ENCODE measurements at regions not wholly inside any gene's neighbourhood (a gene's known extent, or its start where the extent isn't known, plus 50 kb on each side); places are given as distances from the start of the nearest gene placed in this dataset.
"Not testable (repeated sequence)": the region's sequence is repeated elsewhere in the genome, so short reads cannot be mapped to it uniquely, and the experiment has no call there.

- DNase-seq (ENCODE audit: low spot score) = no peak
These were observed 146.1 kb downstream of the TTLL2 start for GRCh38 chr6:167470836-167471547.

DNA sequence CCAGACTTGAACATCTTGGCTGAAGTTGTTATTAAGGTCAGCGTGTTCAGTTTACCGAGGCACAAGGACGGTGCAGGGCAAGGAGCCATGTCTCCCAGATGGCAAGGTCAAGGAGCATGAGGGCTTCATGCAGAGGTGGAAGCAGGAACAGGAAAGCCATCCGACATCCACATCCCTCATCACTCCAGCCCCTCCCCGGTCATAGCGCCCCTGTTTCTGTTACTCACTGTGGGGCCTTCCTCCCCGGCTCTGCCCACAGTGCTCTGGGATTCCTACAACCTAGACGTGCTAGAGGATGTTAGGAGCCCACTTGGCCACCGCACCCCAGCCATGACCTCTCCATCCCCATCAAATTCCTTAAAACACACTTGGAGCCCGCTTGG is 146.7 kb downstream of the TTLL2 start:
- no peak for DNase-seq (ENCODE audit: low spot score)

DNA sequence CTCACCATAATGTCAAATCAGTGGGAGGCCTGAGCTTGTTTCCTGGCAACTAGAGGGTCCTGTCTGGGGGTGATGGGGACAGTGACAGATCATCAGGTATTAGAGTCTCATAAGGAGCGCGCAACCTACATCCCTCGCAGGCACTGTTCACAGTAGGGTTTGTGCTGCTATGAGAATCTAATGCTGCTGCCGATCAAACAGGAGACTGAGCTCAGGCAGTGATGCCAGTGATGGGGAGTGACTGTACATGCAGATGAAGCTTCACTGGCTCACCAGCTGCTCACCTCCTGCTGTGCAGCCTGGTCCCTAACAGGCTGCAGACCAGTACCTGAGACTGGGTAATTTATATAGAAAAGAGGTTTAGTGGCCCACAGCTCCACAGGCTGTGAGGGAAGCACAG is 147.3 kb downstream of the TTLL2 start:
- no peak for DNase-seq (ENCODE audit: low spot score)

DNA sequence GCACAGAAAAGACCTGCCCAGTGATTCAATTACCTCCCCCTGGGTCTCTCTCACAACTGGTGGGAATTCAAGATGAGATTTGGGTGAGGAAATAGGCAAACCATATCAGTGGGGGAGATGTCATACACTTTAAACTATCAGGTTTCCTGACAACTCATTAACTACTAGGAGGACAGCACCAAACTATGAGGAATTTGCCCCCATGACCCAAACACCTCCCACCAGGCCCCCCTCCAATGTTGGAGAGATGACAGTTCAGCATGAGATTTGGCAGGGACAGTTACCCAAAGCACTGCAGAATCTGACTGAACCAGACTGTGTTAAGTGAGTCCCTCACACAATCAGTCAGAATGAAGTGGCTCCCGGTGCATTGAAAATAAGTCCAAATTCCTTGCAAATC is 148.0 kb downstream of the TTLL2 start:
- DNase-seq (ENCODE audit: low spot score) = no peak

- DNase-seq (ENCODE audit: low spot score) = no peak
These were observed 149.3 kb downstream of the TTLL2 start for GRCh38 chr6:167474171-167474570.

DNA sequence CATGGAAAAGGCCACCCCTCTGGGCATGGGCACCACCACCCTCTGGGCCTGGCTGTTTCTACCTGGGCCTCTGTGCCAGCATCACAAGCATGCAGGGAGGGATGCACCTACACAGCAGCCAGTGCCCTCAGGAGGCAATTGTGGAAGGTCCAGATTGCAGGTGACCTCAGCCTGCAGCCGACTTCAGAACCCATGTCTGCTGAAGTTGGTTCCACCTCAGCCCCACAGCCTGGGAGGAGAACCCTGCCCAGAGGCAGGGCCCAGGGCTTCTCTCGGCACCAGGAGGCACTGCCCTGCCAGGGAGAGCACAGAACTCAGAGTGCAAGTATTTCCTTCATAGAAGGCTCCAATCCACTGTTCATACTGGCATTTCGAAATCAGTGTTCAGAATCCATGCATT is 149.8 kb downstream of the TTLL2 start:
- no peak for DNase-seq (ENCODE audit: low spot score)

- DNase-seq (ENCODE audit: low spot score) = no peak
These were observed 151.1 kb downstream of the TTLL2 start for GRCh38 chr6:167475947-167476346.

DNA sequence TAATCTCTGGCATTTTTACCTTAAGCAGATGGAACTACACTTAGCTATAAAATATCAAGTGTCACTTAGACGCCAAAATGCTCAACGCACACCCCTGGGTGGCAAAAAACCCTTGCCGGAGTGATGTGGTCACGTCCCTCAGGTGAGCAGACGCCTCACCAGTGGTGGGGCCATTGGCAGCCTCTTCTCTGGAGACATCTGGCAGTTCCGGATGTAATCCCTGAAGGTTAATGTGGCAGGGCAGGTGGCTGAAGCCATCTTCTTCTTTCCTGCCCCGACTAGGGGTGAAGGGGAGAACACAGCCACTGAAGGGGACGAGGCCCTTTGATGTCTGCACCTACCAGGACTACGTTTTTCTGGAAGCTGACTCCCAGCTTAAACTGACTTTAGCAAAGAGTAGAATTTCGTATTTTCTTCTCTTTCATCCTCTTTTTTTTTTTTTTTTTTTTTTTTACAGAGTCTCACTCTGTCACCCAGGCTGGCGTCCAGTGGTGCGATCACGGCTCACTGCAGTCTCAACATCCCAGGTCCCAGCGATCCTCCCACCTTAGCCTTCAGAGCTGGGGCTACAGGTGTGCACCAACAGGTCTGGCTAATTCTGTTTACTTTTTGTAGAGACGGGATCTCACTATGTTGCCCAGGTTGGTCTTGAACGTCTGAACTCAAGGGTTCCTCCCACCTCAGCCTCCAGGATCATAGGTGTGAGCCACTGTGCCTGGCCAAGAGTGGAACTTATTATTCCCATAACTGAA is 152.1 kb downstream of the TTLL2 start:
- no peak for DNase-seq (ENCODE audit: low spot score)

DNA sequence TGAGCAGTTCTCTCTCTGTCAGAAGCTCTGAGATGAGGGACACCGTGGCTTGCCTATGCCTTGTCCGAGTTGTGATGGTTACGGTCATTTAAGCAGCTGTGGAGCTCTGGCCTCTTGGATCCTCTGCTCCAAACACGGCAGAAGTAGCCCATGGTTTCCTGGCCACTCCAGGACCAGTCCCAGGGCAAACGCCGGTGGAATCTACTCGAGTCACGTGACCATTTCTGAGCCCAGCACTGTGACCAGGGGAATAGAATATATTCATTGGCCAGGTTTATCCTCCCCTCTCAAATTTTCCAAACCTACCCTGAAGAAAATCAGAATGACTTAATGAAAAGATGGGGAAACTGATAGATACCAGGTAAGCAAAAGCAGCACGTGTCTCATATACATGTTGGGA is 152.8 kb downstream of the TTLL2 start:
- no peak for DNase-seq (ENCODE audit: low spot score)

- DNase-seq (ENCODE audit: low spot score) = no peak
These were observed 154.4 kb downstream of the TTLL2 start for GRCh38 chr6:167479301-167479700.

DNA sequence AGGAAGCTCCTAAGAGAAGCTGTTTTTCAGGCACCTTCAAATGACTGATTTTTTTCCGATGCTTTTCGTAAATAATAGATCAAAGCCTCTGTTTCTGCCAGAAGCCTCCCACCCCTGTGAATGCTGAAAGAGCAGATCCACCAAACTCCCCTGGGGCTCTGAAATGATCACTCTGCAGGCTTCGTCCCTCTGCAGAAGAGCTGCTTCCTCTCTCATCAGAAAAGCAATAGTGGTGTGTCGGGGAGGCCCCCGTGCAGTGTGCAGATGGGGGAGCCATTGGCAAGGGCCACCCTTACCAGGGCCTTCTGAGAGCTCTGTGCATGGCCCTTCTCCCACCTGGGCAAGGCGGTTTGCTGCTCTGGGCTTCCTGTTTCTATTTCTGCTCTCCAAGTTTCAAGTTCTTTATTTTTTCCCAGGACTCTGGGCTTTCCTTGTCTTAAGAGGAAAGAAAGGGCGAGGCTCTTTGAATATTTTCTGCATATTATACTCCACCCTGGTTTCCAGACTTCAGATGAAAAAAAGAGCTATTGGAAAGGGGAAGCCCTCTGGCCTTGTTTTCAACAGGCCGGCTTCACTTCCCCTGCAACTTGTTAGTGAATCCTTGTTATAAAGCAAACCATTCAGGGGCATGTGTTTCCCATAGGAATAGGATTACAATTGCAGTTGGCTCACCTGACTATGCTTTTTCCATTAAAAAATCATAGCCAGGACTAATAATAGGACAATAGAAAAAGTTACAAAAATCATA is 155.2 kb downstream of the TTLL2 start:
- no peak for DNase-seq (ENCODE audit: low spot score)

GRCh38 chr6:167481307-167481926 is 156.5 kb downstream of the TTLL2 start:
- DNase-seq (ENCODE audit: low spot score) = no peak

- not testable (repeated sequence) for DNase-seq (ENCODE audit: low spot score)
These were observed 157.9 kb downstream of the TTLL2 start for GRCh38 chr6:167482801-167483200.

- DNase-seq (ENCODE audit: low spot score) = no peak
These were observed 160.5 kb downstream of the TTLL2 start for GRCh38 chr6:167485186-167485978.

DNA sequence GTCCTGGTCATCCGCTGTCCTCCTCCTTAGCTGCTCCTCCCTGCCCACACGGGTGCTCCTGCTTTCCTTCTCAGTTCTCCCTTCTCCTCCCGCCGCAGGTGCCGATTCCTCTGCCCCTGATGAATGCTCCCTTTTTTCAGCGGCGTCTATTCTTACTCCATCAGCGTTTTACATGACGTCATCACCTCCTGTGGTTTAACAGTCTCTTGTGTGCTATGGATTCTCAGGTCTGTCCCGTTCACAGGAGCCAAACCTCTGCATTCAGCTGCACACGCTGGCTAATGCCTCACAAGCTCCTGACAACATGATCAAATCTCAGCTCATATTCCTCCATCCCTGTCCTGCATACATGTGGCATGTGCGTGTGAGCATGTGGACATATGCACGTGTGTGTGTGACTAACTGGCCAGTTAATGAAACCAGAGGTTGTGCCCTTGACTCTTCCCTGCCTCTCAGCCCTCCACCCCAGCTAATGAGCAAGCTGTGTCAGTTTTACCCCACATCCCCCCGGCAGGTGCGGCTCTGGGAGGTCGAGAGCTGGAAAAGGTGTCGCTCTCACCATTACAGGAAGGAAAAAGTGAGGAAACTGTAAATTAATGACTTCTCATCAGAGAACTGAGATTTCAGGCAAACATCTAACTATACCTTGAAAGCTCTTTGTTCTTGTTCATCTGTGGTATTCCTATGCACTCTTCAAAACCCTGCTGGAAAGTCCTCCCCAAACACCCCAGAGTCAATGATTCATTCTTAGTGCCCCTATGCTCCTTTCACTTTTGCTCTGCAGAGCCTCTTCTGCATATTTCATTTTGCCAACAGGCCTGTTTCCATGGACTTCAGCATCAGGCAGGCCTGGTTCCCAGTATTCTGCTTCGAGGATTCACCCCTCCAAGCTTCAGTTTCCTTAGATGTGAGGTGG is 163.1 kb downstream of the TTLL2 start:
- DNase-seq (ENCODE audit: low spot score) = no peak

DNA sequence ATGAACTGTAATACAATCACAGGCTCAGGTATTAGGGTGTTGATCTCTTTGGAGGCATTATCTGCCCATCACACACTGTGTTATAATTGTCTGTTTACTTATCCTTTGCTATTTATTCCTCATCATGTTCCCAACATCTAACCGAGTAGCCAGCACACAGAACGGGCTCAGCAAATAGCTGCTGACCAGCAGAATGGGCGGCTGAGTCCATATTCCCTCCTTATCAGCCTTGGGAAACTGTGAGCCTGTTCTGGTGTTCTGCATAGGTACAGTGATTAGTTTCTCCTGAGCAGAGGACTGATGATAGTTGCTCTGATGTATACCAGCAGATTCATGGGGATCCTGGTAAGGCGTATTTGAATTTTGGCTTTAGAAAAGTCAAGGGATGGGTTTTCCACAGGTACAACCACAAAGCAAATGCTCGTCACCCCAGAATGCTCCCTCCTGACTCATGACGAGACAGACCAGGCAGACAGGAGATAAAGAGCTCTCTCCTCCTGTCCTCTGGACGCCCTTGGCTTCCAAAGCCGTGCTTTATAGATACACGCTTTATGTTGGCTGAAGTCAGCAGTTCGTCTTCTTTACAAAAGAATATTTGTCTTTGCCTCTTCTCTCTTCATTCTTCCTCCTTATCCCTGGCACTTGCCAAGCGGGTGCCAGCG is 166.7 kb downstream of the TTLL2 start:
- no peak for DNase-seq (ENCODE audit: low spot score)

GRCh38 chr6:167492100-167492449 is 167.2 kb downstream of the TTLL2 start:
- no peak for DNase-seq (ENCODE audit: low spot score)

- no peak for DNase-seq (ENCODE audit: low spot score)
These were observed 168.4 kb downstream of the TTLL2 start for GRCh38 chr6:167493310-167493709.

- no peak for DNase-seq (ENCODE audit: low spot score)
These were observed 169.3 kb downstream of the TTLL2 start for GRCh38 chr6:167493976-167494697.

Measured in AG20443 (cell line).